ENCODE measurements at regions not wholly inside any gene's neighbourhood (a gene's known extent, or its start where the extent isn't known, plus 50 kb on each side); places are given as distances from the start of the nearest gene placed in this dataset.

DNA sequence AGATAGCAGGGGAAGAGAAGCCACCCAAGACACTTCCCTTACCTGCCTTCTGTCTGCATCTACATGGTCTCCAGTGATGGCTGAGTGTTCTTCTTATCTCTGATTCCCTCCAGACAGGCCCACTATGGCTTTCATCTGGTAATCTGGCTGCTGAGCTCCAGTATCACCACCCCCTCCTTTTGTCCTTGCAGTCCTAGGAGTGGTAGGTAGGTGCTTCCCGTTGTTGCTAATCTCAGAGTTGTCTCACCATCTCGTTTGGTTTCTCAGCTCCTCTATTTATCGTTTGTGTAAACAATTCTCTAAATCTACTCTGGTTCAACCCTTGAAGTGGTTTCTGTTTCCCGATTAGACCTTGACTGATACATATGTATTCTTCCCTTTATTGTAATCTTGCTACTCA lies 243.8 kb upstream of the RFX3 start:
- H3K4me1 Mint-ChIP-seq: no peaks in the 10 kb centered on the region
- no peak overlapping the region for H3K18ac ChIP-seq (ENCODE audit: insufficient read length, low read depth, low read length)
- no peak overlapping the region for H4K5ac ChIP-seq (ENCODE audit: insufficient read length, low read depth, low read length)
- H3K23ac ChIP-seq (ENCODE audit: insufficient read length, low read depth, low read length): no peak overlapping the region
- H3K27ac ChIP-seq (ENCODE audit: insufficient read length, low read depth, low read length): no peak overlapping the region
- no peak overlapping the region for H3K4ac ChIP-seq (ENCODE audit: low read depth, low read length)
- H3K36me3 Mint-ChIP-seq (ENCODE audit: insufficient read depth in 1 of 3, low read depth in 3 of 3): no peaks in the 10 kb centered on the region
- no peak overlapping the region for H3K14ac ChIP-seq (ENCODE audit: insufficient read depth, low read length)
- no peak overlapping the region for H3K4me2 ChIP-seq (ENCODE audit: insufficient read depth, insufficient read length, low read length)
- no peak for TF ChIP-seq CTCF (conservative IDR thresholded peaks at IDR 0.05)
- no peak overlapping the region for H3T11ph ChIP-seq (ENCODE audit: low read length)
- no peaks in the 10 kb centered on the region for H3K27me3 ChIP-seq (ENCODE audit: insufficient read depth, low read length)
- no peak overlapping the region for H3K9ac ChIP-seq (ENCODE audit: extremely low read depth, insufficient read length, low read length)
- H3K23me2 ChIP-seq (ENCODE audit: insufficient read length, low read depth, low read length, poor library complexity, severe bottlenecking): no peaks in the 10 kb centered on the region
- DNase-seq: no peak
- no peaks in the 10 kb centered on the region for H3K79me2 ChIP-seq (ENCODE audit: insufficient read depth, low read length)
- no peak overlapping the region for H2AK5ac ChIP-seq (ENCODE audit: insufficient read length, low read length)
- H3K9me3 ChIP-seq (ENCODE audit: control insufficient read depth, low read depth, low read length): no peaks in the 10 kb centered on the region
- no peaks in the 10 kb centered on the region for H3K9me3 Mint-ChIP-seq
- no peak overlapping the region for H2AFZ ChIP-seq (ENCODE audit: low read length)
- H3K27me3 Mint-ChIP-seq (ENCODE audit: low read depth): no peaks in the 10 kb centered on the region
- H2BK12ac ChIP-seq (ENCODE audit: insufficient read length, low read depth, low read length): no peak overlapping the region
- no peak overlapping the region for H2BK120ac ChIP-seq (ENCODE audit: low read depth, low read length, poor library complexity, severe bottlenecking)
- H4K91ac ChIP-seq (ENCODE audit: insufficient read length, low read depth, low read length): no peak overlapping the region
- H3K79me1 ChIP-seq (ENCODE audit: insufficient read depth, low read depth, low read length, poor library complexity, severe bottlenecking): no peaks in the 10 kb centered on the region
- no peak overlapping the region for H2BK15ac ChIP-seq (ENCODE audit: low read depth, low read length)
- no peaks in the 10 kb centered on the region for H4K20me1 ChIP-seq (ENCODE audit: control insufficient read depth, insufficient read depth, insufficient read length)
- no peak overlapping the region for H3K27ac Mint-ChIP-seq
- H3K4me1 ChIP-seq (ENCODE audit: insufficient read depth, low read length): no peaks in the 10 kb centered on the region
- H3K56ac ChIP-seq (ENCODE audit: insufficient read length, low read depth, low read length): no peak overlapping the region
- no peak overlapping the region for H2BK20ac ChIP-seq (ENCODE audit: low read depth, low read length, poor library complexity, severe bottlenecking)
- no CpG with 5 or more reads among the region's 4 CpGs for WGBS (ENCODE audit: extremely low coverage, insufficient read length, low lambda C conversion rate)
- no peak overlapping the region for H2BK5ac ChIP-seq (ENCODE audit: insufficient read length, low read length)
- no peak overlapping the region for H3K4me3 Mint-ChIP-seq
- H4K8ac ChIP-seq (replicated peaks; ENCODE audit: insufficient read length, low read depth, low read length): no peak overlapping the region

Data from H9 (cell line).